SKM-1 treated with dmso at 0.1 percent for 144 hours (cell line): ENCODE measurements at regions not wholly inside any gene's neighbourhood (a gene's known extent, or its start where the extent isn't known, plus 50 kb on each side); places are given as distances from the start of the nearest gene placed in this dataset.
A peak's percentile ranks its signal among the peaks of the same experiment; 100 is the strongest.

Experiments
- DNase-seq: peaks from one replicate; lab custom pipeline; 2025; ENCODE audit not compliant: unreplicated experiment; lab: John Stamatoyannopoulos, UW

DNA sequence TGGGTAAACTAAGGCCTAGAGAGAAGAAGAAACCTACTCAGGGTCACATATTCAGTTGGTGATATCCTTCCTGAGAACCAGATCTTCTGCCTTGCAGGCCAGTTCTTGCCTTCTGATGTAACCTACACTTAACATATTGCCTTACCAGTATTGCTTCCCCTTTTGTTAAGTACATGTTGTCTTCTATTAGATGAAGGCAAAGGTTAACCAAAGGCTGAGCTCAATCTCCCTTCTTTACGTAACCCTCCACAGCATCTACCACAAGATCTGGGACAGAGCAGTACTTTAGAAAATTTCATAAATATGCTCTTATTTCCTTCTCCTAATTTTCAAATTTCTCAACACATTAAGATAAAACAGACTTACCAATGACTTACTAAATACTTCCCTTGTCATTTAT, 474.4 kb downstream of the SH2D1A start:
- peak; percentile 63 for DNase-seq

- no peak for DNase-seq
These were observed 481.0 kb downstream of the SH2D1A start for GRCh38 chrX:124827258-124827845.

GRCh38 chrX:124829930-124830329, 483.6 kb downstream of the SH2D1A start:
- no peak for DNase-seq

DNA sequence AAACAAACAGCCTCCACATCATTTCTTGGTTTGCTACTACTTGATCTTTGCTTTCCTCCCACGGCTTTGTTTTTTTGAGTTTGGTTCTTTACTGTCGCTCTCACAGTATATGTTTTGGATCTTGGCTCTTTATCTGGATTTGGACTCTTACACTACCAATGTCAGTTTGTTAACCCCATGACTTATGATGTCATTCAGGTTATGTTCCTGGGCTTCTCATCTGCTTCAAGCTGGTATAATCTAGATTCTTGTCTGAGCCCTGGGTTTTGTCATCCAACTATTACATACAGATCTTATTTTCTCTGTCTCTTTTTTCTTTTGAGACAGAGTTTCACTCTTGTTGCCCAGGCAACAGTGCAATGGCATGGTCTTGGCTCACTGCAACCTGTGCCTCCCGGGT, 482.9 kb upstream of the TEX13C start:
- DNase-seq: no peak

- no peak for DNase-seq
These were observed 477.5 kb upstream of the TEX13C start for GRCh38 chrX:124842205-124842604.

DNA sequence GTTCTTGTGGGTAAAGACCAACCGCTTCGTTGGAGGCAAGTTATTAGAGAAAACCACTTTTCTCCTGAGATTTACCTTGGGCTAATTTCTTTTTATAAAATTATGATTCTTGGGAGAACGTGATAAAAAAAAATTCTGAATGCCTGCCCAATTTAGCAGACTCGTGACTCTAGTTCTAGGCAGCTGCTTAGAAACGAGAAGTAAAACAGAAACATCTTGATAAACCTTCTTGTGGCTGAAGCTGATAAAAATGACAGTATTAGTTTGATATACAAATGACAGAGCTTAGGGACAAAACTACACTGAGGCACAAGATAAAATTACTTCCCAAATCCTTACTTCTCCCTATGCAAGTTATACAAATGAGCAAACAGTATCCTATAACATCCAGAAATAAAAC, 458.9 kb upstream of the TEX13C start:
- DNase-seq: no peak

- no peak for DNase-seq
These were observed 457.4 kb upstream of the TEX13C start for GRCh38 chrX:124862301-124862700.

- no peak for DNase-seq
These were observed 456.4 kb upstream of the TEX13C start for GRCh38 chrX:124863303-124863702.

- DNase-seq: no peak
These were observed 432.1 kb upstream of the TEX13C start for GRCh38 chrX:124887572-124887971.

- no peak for DNase-seq
These were observed 423.7 kb upstream of the TEX13C start for GRCh38 chrX:124895947-124896346.

GRCh38 chrX:124902953-124903352, 416.7 kb upstream of the TEX13C start:
- DNase-seq: no peak

DNA sequence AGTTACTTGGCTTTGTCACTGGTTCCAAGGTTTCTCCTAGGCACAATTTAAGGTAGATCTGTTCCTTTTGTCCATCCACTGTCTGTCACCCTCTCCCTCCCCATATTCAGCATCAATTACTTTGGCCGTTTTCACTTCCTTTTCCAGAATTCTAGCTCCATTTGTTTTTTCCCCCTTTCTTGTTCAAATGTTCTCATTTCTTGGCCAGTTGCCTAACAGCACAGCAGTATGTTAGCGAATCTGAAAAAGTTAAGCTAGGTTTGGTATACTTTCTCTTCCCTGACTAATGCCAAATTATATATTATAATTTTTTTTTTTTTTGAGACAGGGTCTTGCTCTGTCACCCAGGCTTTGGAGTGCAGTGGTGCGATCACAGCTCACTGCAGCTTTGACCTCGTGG, 409.1 kb upstream of the TEX13C start:
- DNase-seq: no peak

DNA sequence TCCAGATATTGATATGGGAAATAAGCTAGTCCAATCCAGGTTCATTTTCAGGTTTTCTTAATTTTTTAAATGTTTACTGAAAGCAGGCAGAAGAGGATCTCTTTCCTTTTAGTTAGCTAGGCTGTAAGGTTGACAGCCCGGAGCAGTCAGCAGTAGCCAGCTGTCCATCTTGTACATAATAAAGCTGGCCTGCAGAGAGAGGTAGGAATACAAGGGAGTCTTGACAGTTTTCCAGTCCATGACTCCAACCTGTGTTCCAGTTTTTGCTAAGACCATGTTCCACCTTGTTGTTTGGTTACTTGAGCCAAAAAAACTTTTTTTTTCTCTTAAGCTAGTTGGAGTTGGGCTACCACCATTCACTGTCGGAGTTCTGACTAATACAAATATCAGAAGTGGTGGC, 402.7 kb upstream of the TEX13C start:
- DNase-seq: no peak

GRCh38 chrX:124925681-124926080, 394.0 kb upstream of the TEX13C start:
- no peak for DNase-seq

DNA sequence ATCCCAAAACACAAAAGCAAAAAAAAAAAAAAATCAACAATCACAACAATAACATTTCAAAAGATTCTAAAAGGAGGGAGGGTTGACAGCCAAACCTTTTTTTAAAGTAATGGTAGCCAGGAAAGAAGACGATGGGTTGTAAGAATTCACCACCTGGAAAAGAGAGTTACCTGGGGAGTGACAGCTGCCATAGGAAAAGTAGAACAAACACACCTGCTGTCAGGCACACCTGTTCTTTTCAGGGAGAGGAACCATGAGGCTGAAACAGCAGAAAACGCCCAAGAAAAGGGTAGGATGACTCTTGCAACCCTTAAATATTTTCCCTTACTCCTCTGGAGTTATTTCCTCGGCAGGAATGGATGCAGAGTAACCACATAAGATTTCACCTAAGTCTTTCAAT, 388.4 kb upstream of the TEX13C start:
- no peak for DNase-seq

GRCh38 chrX:124931958-124932357, 387.7 kb upstream of the TEX13C start:
- DNase-seq: no peak

GRCh38 chrX:124938715-124939114, 381.0 kb upstream of the TEX13C start:
- DNase-seq: no peak

GRCh38 chrX:124940531-124940930, 379.1 kb upstream of the TEX13C start:
- no peak for DNase-seq

DNA sequence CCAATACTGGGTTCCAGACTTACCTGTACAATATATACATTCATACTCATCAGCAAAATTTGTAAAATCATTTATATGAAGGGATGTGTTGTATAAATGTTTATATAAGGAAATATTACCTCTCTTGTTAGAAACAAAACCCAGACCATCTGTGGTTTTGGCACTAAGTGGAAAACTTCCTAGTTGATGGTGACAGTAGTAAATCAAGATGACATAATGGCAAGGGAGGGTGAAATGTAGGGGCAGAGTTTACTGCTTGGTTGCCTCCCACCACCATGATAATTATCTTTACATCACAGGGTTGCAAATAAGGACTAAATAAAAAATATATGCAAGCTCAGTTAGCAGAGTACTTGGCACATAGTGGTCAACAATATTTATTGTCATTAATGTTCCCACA, 365.3 kb upstream of the TEX13C start:
- DNase-seq: no peak

DNA sequence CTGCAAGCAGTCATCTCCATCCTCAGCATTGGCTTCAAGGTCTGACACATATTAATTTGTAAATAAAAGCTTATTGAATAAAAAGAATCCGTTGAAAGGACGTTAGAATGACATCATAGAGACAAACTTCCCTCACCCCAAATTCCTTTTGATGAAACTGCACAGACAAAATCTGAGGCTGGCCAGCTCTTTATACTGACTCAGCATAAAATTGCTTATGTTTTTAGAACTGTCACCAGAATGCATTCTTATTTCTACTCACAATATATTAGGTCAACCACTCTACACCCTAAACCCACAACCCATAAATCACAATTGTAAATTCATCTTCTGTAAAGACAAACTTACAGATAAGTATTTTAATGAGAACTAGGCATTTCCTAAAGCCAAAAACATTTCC, 359.2 kb upstream of the TEX13C start:
- no peak for DNase-seq

GRCh38 chrX:124963717-124964116, 356.0 kb upstream of the TEX13C start, which contains the start of gene TENM1:
TENM1 (minus strand) TSS chrX:124963817.
- DNase-seq: no peak

DNA sequence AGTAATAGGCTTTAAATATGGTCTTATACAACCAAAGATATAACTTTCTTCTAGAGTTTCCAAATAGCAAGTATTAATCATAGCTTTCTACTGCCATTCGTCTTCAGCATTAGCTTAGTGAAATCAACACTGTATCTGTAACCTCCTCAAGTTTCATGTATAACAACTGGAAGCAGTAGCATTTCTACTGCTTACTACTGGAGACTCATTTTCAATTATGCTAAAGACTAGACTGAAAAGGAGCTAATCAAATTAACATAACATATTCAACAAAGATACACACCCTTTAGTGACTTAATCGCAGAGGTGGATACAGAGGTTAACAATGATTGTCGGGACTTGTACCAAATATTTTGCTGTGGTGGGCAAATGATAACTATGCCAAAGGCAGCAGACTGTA, 344.2 kb upstream of the TEX13C start:
- no peak for DNase-seq

DNA sequence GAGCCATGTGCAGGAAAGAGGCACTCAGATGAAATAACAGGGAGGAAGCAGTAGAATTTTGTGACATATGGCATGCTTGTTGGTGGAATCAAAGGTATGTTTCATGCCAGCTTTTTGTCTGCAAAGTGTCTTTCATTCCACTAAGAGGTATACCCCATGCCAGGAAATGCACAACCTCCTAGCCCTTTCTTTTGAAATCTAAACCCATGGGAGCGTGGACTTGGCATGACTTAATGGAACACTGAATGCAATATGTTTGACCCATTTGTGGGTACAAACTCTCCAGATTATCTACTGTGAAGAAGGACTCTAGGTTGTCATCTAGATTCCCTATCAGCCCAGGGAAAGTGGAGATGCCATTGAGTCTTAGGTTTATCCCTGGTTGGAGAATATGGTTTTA, 338.3 kb upstream of the TEX13C start:
- no peak for DNase-seq
